ENCODE measurements at regions not wholly inside any gene's neighbourhood (a gene's known extent, or its start where the extent isn't known, plus 50 kb on each side); places are given as distances from the start of the nearest gene placed in this dataset.

DNA sequence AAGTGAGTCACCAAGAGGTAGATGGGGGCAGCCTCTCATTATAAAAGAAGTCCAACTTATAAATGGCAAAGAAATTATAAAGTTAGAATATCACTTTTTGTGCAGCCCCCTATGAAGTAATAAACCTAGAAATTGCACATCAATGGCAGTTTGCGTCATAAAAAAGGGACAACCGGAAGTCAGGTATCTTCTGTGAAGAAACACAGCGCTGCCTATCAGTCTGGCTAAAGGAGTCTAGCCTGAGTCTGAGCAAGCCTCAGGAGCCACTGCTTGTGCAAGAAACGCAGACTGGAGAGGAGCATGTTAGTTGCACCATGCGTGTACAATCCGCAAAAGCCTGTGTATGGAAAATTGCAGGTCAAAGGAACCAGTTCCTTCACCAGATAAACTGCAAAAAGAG is 178.4 kb downstream of the ARRDC4 start:
- no peak overlapping the region for H2AFZ ChIP-seq (ENCODE audit: insufficient read depth, low read depth, low read length, poor library complexity, severe bottlenecking)
- Mint-ChIP-seq H3K4me1 (no peaks in the 10 kb centered on the region), H3K4me3 (no peak overlapping the region), H3K9me3 (ENCODE audit: insufficient read depth) (no peaks in the 10 kb centered on the region), H3K27me3 (no peaks in the 10 kb centered on the region), H3K27ac (no peak overlapping the region)
- TF ChIP-seq EZH2 (IDR thresholded peaks at IDR 0.05; ENCODE audit: borderline replicate concordance, insufficient read depth, low read depth, low read length, poor library complexity, severe bottlenecking) (no peak), CTCF (IDR thresholded peaks at IDR 0.05) (no peak)
- no peaks in the 10 kb centered on the region for H3K4me1 ChIP-seq (ENCODE audit: control insufficient read depth in 2 of 2, insufficient read depth in 2 of 2, low read length in 2 of 2)
- no peak for DNase-seq
- H3K27me3 ChIP-seq (replicated peaks in 1 of 4; ENCODE audit: control extremely low read depth in 1 of 4, control insufficient read depth in 3 of 4, insufficient read depth in 4 of 4, low read length in 3 of 4), result no peaks in the 10 kb centered on the region
- H3K4me2 ChIP-seq (replicated peaks; ENCODE audit: low read depth, low read length, poor library complexity, severe bottlenecking), result no peak overlapping the region
- H3K9ac ChIP-seq (ENCODE audit: low read length), result no peak overlapping the region
- no peak overlapping the region for H3K4me3 ChIP-seq (ENCODE audit: control extremely low read depth in 1 of 5, extremely low read depth in 1 of 5, insufficient read depth in 1 of 5, low read depth in 2 of 5, low read length in 4 of 5)
- no peaks in the 10 kb centered on the region for H3K36me3 ChIP-seq (replicated peaks in 1 of 2; ENCODE audit: control extremely low read depth in 1 of 2, control insufficient read depth in 1 of 2, extremely low read depth in 1 of 2, insufficient read depth in 2 of 2, low read length in 1 of 2)
- intact Hi-C loops (cut with micrococcal nuclease), result no loop called here
- ChIA-PET CTCF (no interaction called here), POLR2A (no interaction called here)
- no peaks in the 10 kb centered on the region for H3K79me2 ChIP-seq (ENCODE audit: control insufficient read depth, insufficient read depth, low read length)
- no peak overlapping the region for H3K27ac ChIP-seq (ENCODE audit: low read length in 2 of 2)
- no peaks in the 10 kb centered on the region for H3K9me3 ChIP-seq (ENCODE audit: control extremely low read depth in 1 of 3, control insufficient read depth in 2 of 3, insufficient read depth in 1 of 3, low read length in 2 of 3)
- WGBS (ENCODE audit: insufficient coverage), result 95% methylated on average over 6 of the region's 6 CpGs
- no peaks in the 10 kb centered on the region for H4K20me1 ChIP-seq (ENCODE audit: control insufficient read depth, insufficient read depth, low read length, poor library complexity, severe bottlenecking)
- ATAC-seq (ENCODE audit: low read depth), result no peak

DNA sequence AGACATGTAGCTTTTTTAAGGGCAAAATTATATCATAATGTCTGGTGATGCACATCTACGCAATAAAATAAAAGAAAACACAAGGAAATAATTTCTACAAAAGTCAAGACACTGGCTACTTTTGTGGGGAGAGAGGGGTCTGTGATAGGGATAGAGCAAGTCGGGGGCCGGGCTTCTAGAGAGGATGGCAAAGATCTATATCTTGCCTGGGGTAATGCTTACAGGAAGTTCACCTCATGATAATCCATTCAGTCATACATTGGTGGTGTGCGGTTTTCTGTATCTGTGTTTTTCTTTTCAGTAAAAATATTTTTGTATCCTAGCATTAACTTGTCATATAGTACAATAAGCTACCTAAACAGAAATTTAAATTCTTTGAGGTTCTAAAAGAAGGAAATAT is 178.8 kb downstream of the ARRDC4 start:
- Histone ChIP-seq H3K79me2 (ENCODE audit: control insufficient read depth, insufficient read depth, low read length) (no peaks in the 10 kb centered on the region), H2AFZ (ENCODE audit: insufficient read depth, low read depth, low read length, poor library complexity, severe bottlenecking) (no peak overlapping the region), H3K9me3 (ENCODE audit: control extremely low read depth in 1 of 3, control insufficient read depth in 2 of 3, insufficient read depth in 1 of 3, low read length in 2 of 3) (no peaks in the 10 kb centered on the region), H3K4me1 (ENCODE audit: control insufficient read depth in 2 of 2, insufficient read depth in 2 of 2, low read length in 2 of 2) (no peaks in the 10 kb centered on the region), H3K27ac (ENCODE audit: low read length in 2 of 2) (no peak overlapping the region), H3K4me3 (ENCODE audit: control extremely low read depth in 1 of 5, extremely low read depth in 1 of 5, insufficient read depth in 1 of 5, low read depth in 2 of 5, low read length in 4 of 5) (no peak overlapping the region), H3K4me2 (replicated peaks; ENCODE audit: low read depth, low read length, poor library complexity, severe bottlenecking) (no peak overlapping the region), H3K9ac (ENCODE audit: low read length) (no peak overlapping the region), H4K20me1 (ENCODE audit: control insufficient read depth, insufficient read depth, low read length, poor library complexity, severe bottlenecking) (no peaks in the 10 kb centered on the region), H3K27me3 (replicated peaks in 1 of 4; ENCODE audit: control extremely low read depth in 1 of 4, control insufficient read depth in 3 of 4, insufficient read depth in 4 of 4, low read length in 3 of 4) (no peaks in the 10 kb centered on the region), H3K36me3 (replicated peaks in 1 of 2; ENCODE audit: control extremely low read depth in 1 of 2, control insufficient read depth in 1 of 2, extremely low read depth in 1 of 2, insufficient read depth in 2 of 2, low read length in 1 of 2) (no peaks in the 10 kb centered on the region)
- Mint-ChIP-seq H3K9me3 (ENCODE audit: insufficient read depth) (no peaks in the 10 kb centered on the region), H3K4me3 (no peak overlapping the region), H3K27me3 (no peaks in the 10 kb centered on the region), H3K4me1 (no peaks in the 10 kb centered on the region), H3K27ac (no peak overlapping the region)
- no peak for TF ChIP-seq EZH2 (IDR thresholded peaks at IDR 0.05; ENCODE audit: borderline replicate concordance, insufficient read depth, low read depth, low read length, poor library complexity, severe bottlenecking)
- TF ChIP-seq CTCF (IDR thresholded peaks at IDR 0.05), result no peak
- DNase-seq, result no peak
- no peak for ATAC-seq (ENCODE audit: low read depth)
- ChIA-PET POLR2A (no interaction called here), CTCF (no interaction called here)
- no CpG with 5 or more reads among the region's 4 CpGs for WGBS (ENCODE audit: insufficient coverage)
- intact Hi-C loops (cut with micrococcal nuclease), result no loop called here
